Osteoblast (primary cell): ENCODE measurements at regions not wholly inside any gene's neighbourhood (a gene's known extent, or its start where the extent isn't known, plus 50 kb on each side); places are given as distances from the start of the nearest gene placed in this dataset.
A peak's percentile ranks its signal among the peaks of the same experiment; 100 is the strongest.

Source experiments
- DNase-seq: peaks from one replicate; pipeline ENCODE4 v3.0.0; 2011; ENCODE audit warnings: low spot score, mixed read lengths; ENCODE audit not compliant: insufficient read length; ENCODE audit errors: missing footprints
- H2AFZ ChIP-seq: 2 replicates; pipeline ENCODE4 v1.6.0; 2011; ENCODE audit warnings: mild to moderate bottlenecking, low read length
- H3K27ac ChIP-seq: 2 replicates; pipeline ENCODE4 v1.5.1; 2011; ENCODE audit warnings: mild to moderate bottlenecking, low read depth, low read length, moderate library complexity
- H3K27me3 ChIP-seq: 2 replicates; pipeline ENCODE4 v1.6.0; 2012; ENCODE audit warnings: mild to moderate bottlenecking, control low read depth, inconsistent platforms, low read length, moderate library complexity; ENCODE audit not compliant: insufficient read depth
- H3K36me3 ChIP-seq: 2 replicates; pipeline ENCODE4 v1.5.1; 2011; ENCODE audit warnings: mild to moderate bottlenecking, low read length, control low read depth, moderate library complexity; ENCODE audit not compliant: insufficient read depth
- H3K4me1 ChIP-seq: 2 replicates; pipeline ENCODE4 v1.5.1; 2011; ENCODE audit warnings: mild to moderate bottlenecking, low read length, control low read depth, moderate library complexity; ENCODE audit not compliant: insufficient read depth
- H3K4me2 ChIP-seq: 2 replicates; pipeline ENCODE4 v1.6.0; 2011; ENCODE audit warnings: mild to moderate bottlenecking, low read length; ENCODE audit not compliant: insufficient read depth
- H3K4me3 ChIP-seq: fragments of 200-600 bp; sonication (generic); 3 replicates; pipeline ENCODE4 v1.5.1; 2012; ENCODE audit warnings: mild to moderate bottlenecking, low read length, inconsistent platforms; ENCODE audit not compliant: insufficient read depth
- H3K79me2 ChIP-seq: 2 replicates; pipeline ENCODE4 v1.6.0; 2012; ENCODE audit warnings: mild to moderate bottlenecking, low read length, control low read depth, inconsistent platforms; ENCODE audit not compliant: insufficient read depth
- H3K9me3 ChIP-seq: 2 replicates; pipeline ENCODE4 v1.5.1; 2011; ENCODE audit warnings: low read depth, low read length, control low read depth
- H4K20me1 ChIP-seq: 2 replicates; pipeline ENCODE4 v1.6.0; 2012; ENCODE audit warnings: mild to moderate bottlenecking, low read length, control low read depth; ENCODE audit not compliant: insufficient read depth
- CTCF ChIP-seq: IDR thresholded peaks from 2 replicates; pipeline ENCODE4 v1.5.1; 2011; ENCODE audit warnings: mild to moderate bottlenecking, low read depth, low read length, moderate library complexity; ENCODE audit errors: extremely low read depth

GRCh38 chr10:128211953-128212727, 85.9 kb upstream of the MKI67 start:
- peak; percentile 79 for TF ChIP-seq CTCF
- Histone ChIP-seq H3K4me2 (peak overlapping the region; percentile 54), H3K4me3 (no peak overlapping the region), H2AFZ (peak overlapping the region; percentile 65), H3K79me2 (no peaks in the 10 kb centered on the region), H3K27me3 (no peaks in the 10 kb centered on the region), H3K4me1 (peaks cover 2% of the 10 kb centered on the region), H3K9me3 (no peaks in the 10 kb centered on the region), H3K27ac (no peak overlapping the region), H3K36me3 (no peaks in the 10 kb centered on the region), H4K20me1 (no peaks in the 10 kb centered on the region)
- DNase-seq: peak; percentile 99

- H3K27me3 ChIP-seq: no peaks in the 10 kb centered on the region
Measured at GRCh38 chr10:128213156-128213555, 86.9 kb upstream of the MKI67 start.

GRCh38 chr10:128215733-128216132, 89.5 kb upstream of the MKI67 start:
- H3K27ac ChIP-seq: no peak overlapping the region
- no peaks in the 10 kb centered on the region for H3K36me3 ChIP-seq
- no peak overlapping the region for H3K4me3 ChIP-seq
- no peak for DNase-seq
- H3K4me2 ChIP-seq: no peak overlapping the region
- H3K27me3 ChIP-seq: no peaks in the 10 kb centered on the region
- H2AFZ ChIP-seq: no peak overlapping the region
- peaks cover 2% of the 10 kb centered on the region for H3K4me1 ChIP-seq
- no peaks in the 10 kb centered on the region for H3K79me2 ChIP-seq
- H3K9me3 ChIP-seq: no peaks in the 10 kb centered on the region
- TF ChIP-seq CTCF: no peak
- H4K20me1 ChIP-seq: no peaks in the 10 kb centered on the region

More at GRCh38 chr10:128213156-128213555, 86.9 kb upstream of the MKI67 start:
- no peaks in the 10 kb centered on the region for H3K9me3 ChIP-seq
- H3K27ac ChIP-seq: no peak overlapping the region
- no peak overlapping the region for H2AFZ ChIP-seq
- TF ChIP-seq CTCF: no peak
- H3K79me2 ChIP-seq: no peaks in the 10 kb centered on the region
- no peaks in the 10 kb centered on the region for H3K36me3 ChIP-seq
- H3K4me1 ChIP-seq: peaks cover 2% of the 10 kb centered on the region
- H4K20me1 ChIP-seq: no peaks in the 10 kb centered on the region
- no peak overlapping the region for H3K4me3 ChIP-seq
- DNase-seq: no peak
- no peak overlapping the region for H3K4me2 ChIP-seq

- H3K79me2 ChIP-seq: no peaks in the 10 kb centered on the region
- no peaks in the 10 kb centered on the region for H3K36me3 ChIP-seq
Measured at GRCh38 chr10:128217136-128217535, 90.9 kb upstream of the MKI67 start.

More at GRCh38 chr10:128217136-128217535, 90.9 kb upstream of the MKI67 start:
- Histone ChIP-seq H4K20me1 (no peaks in the 10 kb centered on the region), H3K27ac (no peak overlapping the region), H3K4me1 (peaks cover under 1% of the 10 kb centered on the region), H3K4me3 (no peak overlapping the region), H3K9me3 (no peaks in the 10 kb centered on the region), H3K27me3 (no peaks in the 10 kb centered on the region), H2AFZ (no peak overlapping the region), H3K4me2 (no peak overlapping the region)
- DNase-seq: no peak
- no peak for TF ChIP-seq CTCF
